Right lobe of liver (tissue), 6 donors: ENCODE measurements at regions not wholly inside any gene's neighbourhood (a gene's known extent, or its start where the extent isn't known, plus 50 kb on each side); places are given as distances from the start of the nearest gene placed in this dataset.
A peak's percentile ranks its signal among the peaks of the same experiment; 100 is the strongest.
"Not testable (repeated sequence)": the region's sequence is repeated elsewhere in the genome, so short reads cannot be mapped to it uniquely, and the experiment has no call there.

Experiments
- ATAC-seq, 4 donors: fragments of 200-7000 bp; cut with Tn5 transposase; one replicate each; pipeline ENCODE4 v1.9.1; 2020; ENCODE audit warnings: mild to moderate bottlenecking in 4 of 4, moderate library complexity in 4 of 4
- DNase-seq, 3 donors: peaks; one replicate each; pipeline ENCODE4 v3.0.0-alpha.2; 2020
- H3K27ac ChIP-seq, 3 donors: fragments of 200-600 bp; one replicate each; pipeline ENCODE4 v1.8.0; 2022
- H3K27me3 ChIP-seq, 2 donors: fragments of 200-600 bp; one replicate each; pipeline ENCODE4 v1.8.0; 2022
- H3K36me3 ChIP-seq, 4 donors: fragments of 200-600 bp; sonication (generic) in 1 of 4; one replicate each; pipeline versions ENCODE4 v1.5.1 to v1.8.0; 2017 to 2022; ENCODE audit warnings: control low read depth in 1 of 4
- H3K4me1 ChIP-seq, 4 donors: fragments of 200-600 bp; sonication (generic) in 1 of 4; one replicate each; pipeline versions ENCODE4 v1.5.1 to v1.8.0; 2017 to 2022; ENCODE audit warnings: control low read depth in 1 of 4
- H3K4me3 ChIP-seq, 3 donors: fragments of 200-600 bp; one replicate each; pipeline ENCODE4 v1.8.0; 2022
- H3K9me3 ChIP-seq, 4 donors: fragments of 200-600 bp; sonication (generic) in 1 of 4; one replicate each; pipeline versions ENCODE4 v1.5.1 to v1.8.0; 2017 to 2022; ENCODE audit warnings: control low read depth in 1 of 4
- POLR2A ChIP-seq: fragments of 450-650 bp; IDR thresholded peaks from one replicate; pipeline ENCODE4 v1.6.1; 2017; ENCODE audit warnings: antibody characterized with exemption, mild to moderate bottlenecking
- whole genome bisulfite sequencing: methylation state at CpG from one replicate; pipeline ENCODE4 v1.1.6; 2018; ENCODE audit warnings: low coverage, low lambda C conversion rate; ENCODE audit not compliant: insufficient coverage; ENCODE audit errors: missing lambda C conversion rate; 5-methylcytosine and 5-hydroxymethylcytosine counted together
- intact Hi-C, 2 donors: fragments of 100-400 bp; cut with DNase I; formaldehyde crosslinking; loops; one replicate each; pipeline versions ENCODE4 v1.11.2 to v1.14.1; 2022
- TF ChIP-seq, protein P1 (sequence below), 4 donors: fragments of 200-600 bp in 3 of 4; fragments of 450-650 bp in 1 of 4; IDR thresholded peaks; one replicate each; pipeline versions ENCODE4 v1.5.1 to v1.8.0; 2016 to 2022; ENCODE audit warnings: antibody characterized with exemption in 4 of 4, mild to moderate bottlenecking in 2 of 4
- donor health status: DM: no; HTN: yes; CAD: no.
- donor health status: DM: no; HTN: no; CAD: no.
- donor health status: DM: no; HTN: no; CAD: no.
- donor health status: DM: no; HTN: yes; CAD: no.
- donor health status: DM: no; HTN: yes; CAD: no.

DNA sequence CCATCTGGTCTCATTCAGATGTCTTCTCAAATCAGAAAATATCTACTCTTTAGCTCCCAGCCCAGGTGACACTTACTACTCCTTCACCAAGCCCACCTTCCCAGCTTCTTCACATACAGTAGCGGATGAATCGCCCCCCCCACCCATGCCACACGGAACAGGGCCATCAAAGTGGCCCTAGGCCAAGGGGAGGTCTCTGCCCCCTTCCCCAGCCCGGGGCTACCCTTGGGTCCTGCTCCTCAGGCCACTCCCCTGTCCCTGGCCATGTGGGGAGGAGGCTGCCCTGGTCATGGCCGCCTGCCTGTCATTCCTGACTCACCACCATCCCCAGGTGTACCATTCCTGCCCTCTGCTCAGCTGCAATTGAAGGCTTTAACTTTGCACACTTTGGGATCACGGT lies 142.8 kb downstream of the NECTIN1 start:
- WGBS: 60% methylated on average over 4 of the region's 6 CpGs
- ATAC-seq (no peak), DNase-seq (peak in 1 of 3 donors; percentile 19)
- no peak overlapping the region for H3K27ac ChIP-seq
- H3K36me3 ChIP-seq: no peaks in the 10 kb centered on the region
- no peak overlapping the region for H3K4me3 ChIP-seq
- intact Hi-C loops: no loop called here
- no peaks in the 10 kb centered on the region for H3K27me3 ChIP-seq
- TF ChIP-seq POLR2A: no peak
- TF ChIP-seq, protein P1, sequence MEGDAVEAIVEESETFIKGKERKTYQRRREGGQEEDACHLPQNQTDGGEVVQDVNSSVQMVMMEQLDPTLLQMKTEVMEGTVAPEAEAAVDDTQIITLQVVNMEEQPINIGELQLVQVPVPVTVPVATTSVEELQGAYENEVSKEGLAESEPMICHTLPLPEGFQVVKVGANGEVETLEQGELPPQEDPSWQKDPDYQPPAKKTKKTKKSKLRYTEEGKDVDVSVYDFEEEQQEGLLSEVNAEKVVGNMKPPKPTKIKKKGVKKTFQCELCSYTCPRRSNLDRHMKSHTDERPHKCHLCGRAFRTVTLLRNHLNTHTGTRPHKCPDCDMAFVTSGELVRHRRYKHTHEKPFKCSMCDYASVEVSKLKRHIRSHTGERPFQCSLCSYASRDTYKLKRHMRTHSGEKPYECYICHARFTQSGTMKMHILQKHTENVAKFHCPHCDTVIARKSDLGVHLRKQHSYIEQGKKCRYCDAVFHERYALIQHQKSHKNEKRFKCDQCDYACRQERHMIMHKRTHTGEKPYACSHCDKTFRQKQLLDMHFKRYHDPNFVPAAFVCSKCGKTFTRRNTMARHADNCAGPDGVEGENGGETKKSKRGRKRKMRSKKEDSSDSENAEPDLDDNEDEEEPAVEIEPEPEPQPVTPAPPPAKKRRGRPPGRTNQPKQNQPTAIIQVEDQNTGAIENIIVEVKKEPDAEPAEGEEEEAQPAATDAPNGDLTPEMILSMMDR (IDR thresholded peaks at IDR 0.05): no peak
- no peaks in the 10 kb centered on the region for H3K9me3 ChIP-seq
- peaks cover 0 to 13% (median 0%) of the 10 kb centered on the region in 4 donors for H3K4me1 ChIP-seq

DNA sequence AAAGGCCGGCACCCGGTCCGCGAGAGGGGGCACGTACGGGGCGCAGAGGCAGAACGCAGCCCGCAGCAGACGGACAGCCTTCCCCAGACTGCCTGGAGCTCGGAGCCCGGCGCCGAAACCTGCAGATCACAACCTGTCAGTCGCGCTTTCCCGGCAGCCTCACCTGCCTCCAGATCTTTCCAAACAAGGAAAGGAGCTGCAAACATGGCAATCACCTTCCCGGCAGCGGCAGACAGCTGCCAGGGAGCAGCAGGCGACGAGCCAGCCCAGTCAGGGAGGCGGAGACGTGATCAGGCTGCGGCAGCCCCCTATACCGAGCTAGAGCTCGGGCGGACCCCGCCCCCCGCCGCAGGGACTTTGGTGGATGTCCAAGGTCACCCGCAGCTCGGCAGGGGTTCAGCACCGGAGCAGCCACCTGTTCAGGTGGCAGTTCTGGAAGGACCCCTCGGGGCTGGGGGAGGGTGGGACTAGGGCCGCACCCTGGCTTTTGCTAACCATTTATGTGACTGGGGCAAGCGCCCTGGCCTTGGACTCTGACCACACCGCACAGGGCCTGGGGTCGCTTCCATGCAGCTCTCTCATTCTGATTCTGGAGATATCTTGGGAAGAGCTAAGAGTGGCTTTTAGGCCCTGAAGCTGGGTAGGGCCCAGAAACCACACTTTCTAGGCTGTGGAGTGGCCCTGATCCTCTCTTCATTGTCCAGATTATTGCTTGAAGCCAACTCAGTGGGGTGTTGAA lies 143.8 kb downstream of the NECTIN1 start:
- no peaks in the 10 kb centered on the region for H3K27me3 ChIP-seq
- ATAC-seq (peak; percentile 29 to 69 (median 54)), DNase-seq (peak in 2 of 3 donors; percentile 44 to 59)
- H3K9me3 ChIP-seq: no peaks in the 10 kb centered on the region
- H3K4me3 ChIP-seq: peak overlapping the region; percentile 23 to 37 (median 25)
- WGBS: 6% methylated on average over 9 of the region's 38 CpGs
- H3K36me3 ChIP-seq: no peaks in the 10 kb centered on the region
- no peak for TF ChIP-seq POLR2A
- TF ChIP-seq, protein P1 (IDR thresholded peaks at IDR 0.05): no peak
- H3K27ac ChIP-seq: no peak overlapping the region
- H3K4me1 ChIP-seq: peaks cover 0 to 13% (median 0%) of the 10 kb centered on the region in 4 donors
- intact Hi-C loops: no loop called here

DNA sequence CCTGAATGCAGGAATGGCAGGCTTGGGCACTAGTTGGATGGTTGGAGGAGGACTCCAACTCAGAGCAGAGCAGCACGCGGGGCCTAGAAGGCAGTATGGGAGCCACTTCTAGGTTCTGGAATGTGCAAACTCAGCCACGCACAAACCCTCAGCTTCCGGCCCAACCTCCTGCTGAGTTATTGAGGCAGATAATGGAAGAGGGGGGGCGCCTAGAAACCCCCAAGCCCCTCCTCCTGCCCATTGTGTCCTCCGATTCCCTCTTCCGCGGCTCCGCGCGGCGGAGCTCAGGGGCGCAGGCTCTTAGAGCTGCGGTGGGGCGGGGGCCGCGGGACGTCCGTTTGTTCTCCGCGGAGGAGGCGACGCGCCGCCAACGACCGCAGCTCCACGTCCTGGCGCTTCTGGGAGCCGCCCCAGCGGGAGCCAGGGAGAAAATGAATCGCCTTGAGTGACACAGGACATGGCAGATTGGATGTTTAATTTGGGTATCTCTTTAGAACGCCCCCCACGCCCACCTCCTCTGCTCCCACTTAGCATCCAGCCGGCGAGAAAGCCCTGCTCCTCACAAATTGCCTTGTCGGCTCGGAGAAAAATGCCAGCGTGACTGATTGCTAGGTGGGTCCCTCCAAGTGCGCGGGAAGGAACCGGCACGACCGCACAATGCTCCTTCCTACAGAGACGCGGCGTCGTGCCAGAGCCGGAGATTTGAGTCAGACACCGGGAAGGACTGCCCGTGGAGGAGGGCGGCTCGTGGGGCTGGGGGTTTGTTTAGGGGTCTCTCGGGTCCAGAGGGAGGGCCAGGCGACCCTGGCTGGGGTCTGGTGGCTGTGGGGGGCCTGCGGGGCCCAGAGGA lies 144.6 kb downstream of the NECTIN1 start:
- Histone ChIP-seq H3K9me3 (no peaks in the 10 kb centered on the region), H3K27me3 (no peaks in the 10 kb centered on the region), H3K4me1 (peaks cover 0 to 13% (median 0%) of the 10 kb centered on the region in 4 donors), H3K4me3 (peak overlapping the region; percentile 23 to 37 (median 25)), H3K36me3 (no peaks in the 10 kb centered on the region), H3K27ac (no peak overlapping the region)
- DNase-seq (peak in 2 of 3 donors; percentile 39 to 45), ATAC-seq (peak; percentile 61 to 68 (median 64))
- no peak for TF ChIP-seq POLR2A
- TF ChIP-seq, protein P1 (IDR thresholded peaks at IDR 0.05): no peak
- 5% methylated on average over 16 of the region's 56 CpGs for WGBS
- intact Hi-C loops: no loop called here

DNA sequence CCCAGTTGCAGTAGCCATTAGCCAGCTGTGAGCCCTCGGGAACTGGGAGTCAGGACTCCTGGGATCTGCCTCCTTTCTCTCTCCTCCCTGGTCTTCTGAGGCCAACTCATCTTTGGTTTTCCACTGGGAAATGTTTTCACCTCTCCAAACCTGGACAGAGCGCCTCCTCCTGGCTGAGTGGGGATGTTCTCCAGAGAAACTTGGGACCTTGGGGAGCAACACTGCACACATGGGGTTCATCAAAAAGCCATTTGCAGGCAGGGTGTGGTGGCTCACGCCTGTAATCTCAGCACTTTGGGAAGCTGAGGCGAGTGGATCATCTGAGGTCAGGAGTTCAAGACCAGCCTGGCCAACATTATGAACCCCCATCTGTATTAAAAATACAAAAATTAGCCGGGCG lies 145.4 kb downstream of the NECTIN1 start:
- H3K36me3 ChIP-seq: no peaks in the 10 kb centered on the region
- no peak overlapping the region for H3K27ac ChIP-seq
- no peaks in the 10 kb centered on the region for H3K9me3 ChIP-seq
- 61% methylated on average over 6 of the region's 6 CpGs for WGBS
- H3K4me1 ChIP-seq: peaks cover 0 to 13% (median 0%) of the 10 kb centered on the region in 4 donors
- intact Hi-C loops: no loop called here
- H3K4me3 ChIP-seq: no peak overlapping the region
- no peak for TF ChIP-seq POLR2A
- TF ChIP-seq, protein P1 (IDR thresholded peaks at IDR 0.05): no peak
- ATAC-seq (no peak), DNase-seq (peak in 1 of 3 donors; percentile 6)
- no peaks in the 10 kb centered on the region for H3K27me3 ChIP-seq

DNA sequence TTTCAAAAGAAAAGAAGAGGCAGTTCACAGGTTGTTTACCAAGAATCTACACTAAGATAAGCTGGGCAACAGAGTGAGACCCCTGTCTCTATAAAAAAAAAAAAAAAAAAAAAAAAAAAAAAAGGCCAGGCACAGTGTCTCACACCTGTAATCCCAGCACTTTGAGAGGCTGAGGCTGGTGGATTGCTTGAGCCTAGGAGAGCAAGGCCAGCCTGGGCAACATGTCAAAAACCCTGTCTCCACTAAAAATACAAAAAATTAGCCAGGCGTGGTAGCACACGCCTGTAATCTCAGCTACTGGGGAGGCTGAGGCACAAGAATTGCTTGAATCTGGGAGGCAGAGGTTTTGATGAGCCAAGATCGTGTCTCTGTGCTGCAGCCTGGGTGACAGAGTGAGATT lies 147.6 kb downstream of the NECTIN1 start:
- 66% methylated on average over 3 of the region's 3 CpGs for WGBS
- intact Hi-C loops, DNase-seq: not testable (repeated sequence)

More for the DNA sequence above, 147.6 kb downstream of the NECTIN1 start:
- not testable (repeated sequence) for H3K27me3 ChIP-seq, H3K4me3 ChIP-seq, H3K27ac ChIP-seq, H3K9me3 ChIP-seq, H3K36me3 ChIP-seq, ATAC-seq
- peaks cover 0 to 13% (median 0%) of the 10 kb centered on the region in 4 donors for H3K4me1 ChIP-seq
